Natural killer cell treated with Interleukin-12 subunit alpha and Interleukin-12 subunit beta and Interleukin-15 and Interleukin-18, amount 100 ng/mL, for 72 hours (primary cell): ENCODE measurements at regions not wholly inside any gene's neighbourhood (a gene's known extent, or its start where the extent isn't known, plus 50 kb on each side); places are given as distances from the start of the nearest gene placed in this dataset.

ENCODE experiments used
- ATAC-seq, 2 donors: fragments of 150-1000 bp; cut with Tn5 transposase in 1 of 2; sonication (Bioruptor Pico), chemical (Tn5 transposase) in 1 of 2; 2 replicates each; pipeline ENCODE4 v1.10.0; 2021
- DNase-seq: peaks from one replicate; pipeline ENCODE4 v3.0.0; 2022; ENCODE audit warnings: low spot score
- H3K27ac Mint-ChIP-seq, 2 donors: 1 replicate in 1 of 2; 2 replicates in 1 of 2; pipeline ENCODE4 v1.8.0; 2022; ENCODE audit warnings: mixed read lengths in 2 of 2, mild to moderate bottlenecking in 1 of 2, moderate library complexity in 1 of 2
- H3K27me3 Mint-ChIP-seq, 2 donors: 1 replicate in 1 of 2; 2 replicates in 1 of 2; pipeline ENCODE4 v1.8.0; 2022; ENCODE audit warnings: mixed read lengths in 2 of 2
- H3K36me3 Mint-ChIP-seq: one replicate; pipeline ENCODE4 v1.8.0; 2022; ENCODE audit warnings: mixed read lengths
- H3K4me1 Mint-ChIP-seq, 2 donors: 1 replicate in 1 of 2; 2 replicates in 1 of 2; pipeline ENCODE4 v1.8.0; 2022; ENCODE audit warnings: low read depth in 2 of 2, mixed read lengths in 2 of 2, mild to moderate bottlenecking in 1 of 2
- H3K4me3 Mint-ChIP-seq: one replicate; pipeline ENCODE4 v1.8.0; 2022; ENCODE audit warnings: mixed read lengths
- H3K9me3 Mint-ChIP-seq: 2 replicates; pipeline ENCODE4 v1.8.0; 2022; ENCODE audit warnings: mixed read lengths

- no peaks in the 10 kb centered on the region for H3K4me1 Mint-ChIP-seq
- H3K9me3 Mint-ChIP-seq, result no peaks in the 10 kb centered on the region
- H3K36me3 Mint-ChIP-seq, result no peaks in the 10 kb centered on the region
- H3K4me3 Mint-ChIP-seq, result no peak overlapping the region
- peaks cover 36 to 44% of the 10 kb centered on the region in 2 donors for H3K27me3 Mint-ChIP-seq
- ATAC-seq (no peak), DNase-seq (no peak)
- H3K27ac Mint-ChIP-seq, result no peak overlapping the region
These were observed 63.8 kb upstream of the THY1 start for GRCh38 chr11:119486691-119487259.

GRCh38 chr11:119486016-119486415 is 63.0 kb upstream of the THY1 start:
- ATAC-seq (no peak), DNase-seq (no peak)
- Mint-ChIP-seq H3K36me3 (no peaks in the 10 kb centered on the region), H3K4me1 (peaks cover 2 to 4% of the 10 kb centered on the region in 2 donors), H3K4me3 (no peak overlapping the region), H3K9me3 (no peaks in the 10 kb centered on the region), H3K27ac (no peak overlapping the region), H3K27me3 (peaks cover 36 to 42% of the 10 kb centered on the region in 2 donors)

DNA sequence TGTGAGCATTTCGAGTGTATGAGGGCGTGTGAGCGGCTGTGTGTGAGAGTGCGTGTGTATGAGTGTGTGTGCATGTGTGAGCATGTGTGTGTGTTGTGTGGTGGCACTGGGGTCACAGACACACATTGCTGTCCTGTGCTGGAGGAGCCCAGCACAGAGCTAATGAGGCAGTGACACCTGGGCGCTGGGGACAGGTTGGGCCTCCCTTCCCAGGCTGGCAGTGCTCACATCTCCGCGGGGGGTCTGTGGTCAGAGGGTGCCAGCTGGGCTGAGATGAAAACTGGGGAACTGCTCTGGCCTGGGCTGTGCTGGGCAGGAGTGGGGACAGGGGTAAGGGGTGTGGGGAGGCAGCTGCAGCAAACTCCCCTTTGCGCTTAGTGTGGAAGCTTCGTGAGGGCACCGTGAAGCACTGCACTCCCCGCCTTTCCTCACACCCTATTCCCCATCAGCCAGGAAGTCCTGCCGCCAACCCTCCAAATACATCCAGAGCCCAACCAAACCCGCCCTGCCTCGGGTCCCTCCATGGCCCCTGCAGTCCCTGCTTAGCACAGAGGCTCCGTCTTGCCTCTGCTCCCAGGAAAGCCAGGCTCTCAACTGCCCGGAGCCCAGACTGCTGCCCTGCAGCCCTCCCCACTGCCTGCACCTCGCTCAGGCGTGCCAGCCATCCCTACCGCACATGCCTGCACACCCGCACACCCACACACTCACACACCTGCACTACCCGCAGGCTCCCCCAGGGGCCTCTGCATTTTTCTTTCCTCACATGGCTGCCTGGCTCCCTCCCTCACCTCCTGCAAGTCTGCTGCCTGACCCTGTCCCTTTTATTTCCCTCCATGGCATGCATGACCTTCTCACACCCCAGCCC is 62.0 kb upstream of the THY1 start:
- ATAC-seq (peak in 1 of 2 donors; percentile 3), DNase-seq (no peak)
- Mint-ChIP-seq H3K27ac (no peak overlapping the region), H3K9me3 (no peaks in the 10 kb centered on the region), H3K4me1 (peaks cover 2 to 6% of the 10 kb centered on the region in 2 donors), H3K27me3 (peaks cover 41% of the 10 kb centered on the region in 2 donors), H3K36me3 (no peaks in the 10 kb centered on the region), H3K4me3 (no peak overlapping the region)

DNA sequence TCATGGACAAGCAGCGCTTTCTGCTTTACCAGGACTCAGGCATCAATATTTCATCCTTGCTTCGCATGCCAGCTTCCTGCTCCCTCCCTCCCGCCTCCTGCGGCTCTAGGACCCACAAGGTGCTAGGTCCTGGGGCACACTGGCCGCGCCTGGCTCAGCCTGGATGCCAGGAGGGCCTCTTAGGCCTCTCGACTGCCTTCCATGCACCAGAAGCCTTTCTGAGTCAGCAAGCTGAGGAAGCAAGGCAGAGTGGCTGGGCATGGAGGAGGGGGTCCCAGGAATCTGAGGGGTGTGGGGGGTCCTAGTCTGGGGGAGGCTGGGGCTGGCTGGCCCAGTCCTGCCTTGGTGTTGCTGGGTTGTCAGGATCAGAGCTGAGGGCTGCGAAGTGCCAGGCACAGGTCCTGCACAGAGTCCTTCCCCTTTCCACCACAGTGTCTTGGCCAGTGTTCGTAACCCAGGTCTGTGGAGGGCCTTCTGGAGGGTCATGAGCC is 61.0 kb upstream of the THY1 start:
- DNase-seq (no peak), ATAC-seq (no peak)
- Mint-ChIP-seq H3K4me3 (no peak overlapping the region), H3K9me3 (no peaks in the 10 kb centered on the region), H3K27me3 (peaks cover 43 to 44% of the 10 kb centered on the region in 2 donors), H3K27ac (no peak overlapping the region), H3K4me1 (peaks cover 2 to 10% of the 10 kb centered on the region in 2 donors), H3K36me3 (no peaks in the 10 kb centered on the region)

- DNase-seq (no peak), ATAC-seq (no peak)
- H3K27ac Mint-ChIP-seq, result no peak overlapping the region
- H3K36me3 Mint-ChIP-seq, result no peaks in the 10 kb centered on the region
- peaks cover 2 to 10% of the 10 kb centered on the region in 2 donors for H3K4me1 Mint-ChIP-seq
- no peaks in the 10 kb centered on the region for H3K9me3 Mint-ChIP-seq
- H3K27me3 Mint-ChIP-seq, result peaks cover 42 to 45% of the 10 kb centered on the region in 2 donors
- H3K4me3 Mint-ChIP-seq, result no peak overlapping the region
These were observed 60.4 kb upstream of the THY1 start for GRCh38 chr11:119483341-119483880.

- Mint-ChIP-seq H3K27ac (no peak overlapping the region), H3K27me3 (peaks cover 38 to 45% of the 10 kb centered on the region in 2 donors), H3K4me3 (no peak overlapping the region), H3K9me3 (no peaks in the 10 kb centered on the region), H3K4me1 (peaks cover 2 to 10% of the 10 kb centered on the region in 2 donors), H3K36me3 (no peaks in the 10 kb centered on the region)
- no peak for DNase-seq
- ATAC-seq, result no peak
These were observed 59.6 kb upstream of the THY1 start for GRCh38 chr11:119482521-119483011.

- H3K36me3 Mint-ChIP-seq, result no peaks in the 10 kb centered on the region
- peaks cover 37 to 45% of the 10 kb centered on the region in 2 donors for H3K27me3 Mint-ChIP-seq
- peaks cover 2 to 10% of the 10 kb centered on the region in 2 donors for H3K4me1 Mint-ChIP-seq
- no peak overlapping the region for H3K4me3 Mint-ChIP-seq
- no peaks in the 10 kb centered on the region for H3K9me3 Mint-ChIP-seq
- H3K27ac Mint-ChIP-seq, result no peak overlapping the region
- DNase-seq (no peak), ATAC-seq (peak in 1 of 2 donors; percentile 11)
These were observed 58.9 kb upstream of the THY1 start for GRCh38 chr11:119481667-119482400.

DNA sequence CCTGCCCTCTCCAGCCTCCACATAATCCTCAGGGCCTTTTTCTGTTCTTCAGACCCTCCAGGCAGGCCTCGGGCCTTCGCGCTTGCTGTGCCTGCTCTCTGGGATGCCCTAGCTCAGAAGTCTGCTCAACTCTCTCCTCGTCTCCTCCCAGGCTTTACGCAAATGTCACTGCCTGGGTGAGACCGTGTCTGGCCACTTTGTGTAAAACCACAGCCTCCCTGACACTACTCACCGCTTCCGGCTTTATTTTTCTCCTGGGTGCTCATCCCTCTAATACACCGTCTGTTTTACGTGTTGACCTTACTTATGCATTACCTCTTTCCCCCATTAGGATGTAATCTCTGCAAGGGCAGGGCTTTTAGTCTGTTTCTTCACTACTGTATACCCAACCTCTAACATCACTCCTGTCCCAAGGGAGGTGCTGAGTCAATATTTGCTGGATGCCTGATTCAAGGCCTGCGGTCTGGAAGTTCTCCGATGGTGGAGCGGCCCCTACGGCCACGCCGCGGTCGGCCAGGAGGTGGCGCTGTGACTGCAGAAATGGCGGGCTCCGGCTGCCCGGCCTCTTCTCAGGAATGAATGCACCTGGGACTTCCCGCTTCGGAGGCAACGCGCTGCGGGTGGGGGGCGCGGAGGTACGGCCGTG is 58.2 kb upstream of the THY1 start:
- Mint-ChIP-seq H3K27me3 (peaks cover 37 to 45% of the 10 kb centered on the region in 2 donors), H3K4me1 (peaks cover 2 to 10% of the 10 kb centered on the region in 2 donors), H3K36me3 (no peaks in the 10 kb centered on the region), H3K9me3 (no peaks in the 10 kb centered on the region), H3K27ac (no peak overlapping the region), H3K4me3 (no peak overlapping the region)
- peak; percentile 54 to 74 for ATAC-seq
- DNase-seq, result peak; percentile 68

DNA sequence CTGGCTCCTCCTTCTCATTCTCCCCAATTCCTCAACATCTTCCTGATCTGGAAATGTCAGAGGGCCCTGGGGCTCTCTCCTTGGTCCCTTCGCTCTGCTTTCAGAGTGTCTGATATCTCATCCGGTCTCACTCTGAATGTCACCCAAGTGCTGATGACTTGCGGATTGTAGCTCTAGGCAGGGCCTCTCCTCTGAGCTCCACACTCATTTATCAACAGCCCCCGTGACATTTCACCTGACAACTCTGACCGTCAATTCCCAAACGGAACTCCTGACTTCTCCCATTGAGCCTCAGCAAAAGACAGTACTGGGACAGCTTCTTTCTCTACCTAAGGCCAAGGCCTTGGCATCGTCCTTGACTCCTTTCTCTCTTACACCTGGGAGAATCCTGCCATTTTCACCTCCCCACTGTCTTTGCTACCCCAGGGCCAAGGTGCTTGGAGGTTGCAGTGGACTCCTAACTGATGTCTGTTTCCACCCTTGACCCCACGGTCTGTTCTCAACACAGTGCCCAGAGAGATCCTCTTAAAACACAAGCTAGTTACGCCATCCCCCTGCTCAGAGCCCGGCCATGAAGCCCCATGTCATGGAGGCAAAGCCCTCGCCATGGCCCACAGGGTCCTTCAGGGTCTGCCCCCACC is 57.5 kb upstream of the THY1 start:
- no peaks in the 10 kb centered on the region for H3K36me3 Mint-ChIP-seq
- ATAC-seq (no peak), DNase-seq (no peak)
- peaks cover 2 to 10% of the 10 kb centered on the region in 2 donors for H3K4me1 Mint-ChIP-seq
- H3K27ac Mint-ChIP-seq, result no peak overlapping the region
- no peaks in the 10 kb centered on the region for H3K9me3 Mint-ChIP-seq
- no peak overlapping the region for H3K4me3 Mint-ChIP-seq
- H3K27me3 Mint-ChIP-seq, result peaks cover 38 to 47% of the 10 kb centered on the region in 2 donors

DNA sequence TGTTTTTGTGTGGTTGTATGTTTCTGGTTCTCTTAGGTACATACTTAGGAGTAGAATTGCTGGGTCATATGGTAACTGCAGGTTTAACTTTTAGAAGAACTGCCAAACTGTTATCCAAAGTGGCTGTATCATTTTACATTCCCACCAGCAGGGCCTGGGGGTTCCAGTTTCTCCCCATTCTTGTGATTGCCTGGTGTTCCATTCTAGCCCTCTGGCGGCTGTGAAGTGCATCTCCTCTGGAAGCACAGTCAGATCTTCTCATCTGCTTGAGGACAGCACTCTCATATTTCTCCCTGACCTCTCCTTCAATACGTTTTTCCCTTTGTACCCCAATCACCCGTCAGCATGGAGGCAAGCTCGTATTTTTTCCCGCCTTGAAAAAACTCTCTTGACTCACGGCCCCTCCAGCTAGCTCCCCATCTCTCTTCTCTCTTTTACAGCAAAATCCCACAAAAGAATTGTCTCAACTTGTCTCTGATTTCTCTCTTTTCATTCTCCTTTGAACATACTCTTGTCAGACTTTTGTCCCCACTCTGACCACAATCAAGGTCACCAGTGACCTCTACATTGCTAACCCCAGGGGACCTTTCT is 56.8 kb upstream of the THY1 start:
- ATAC-seq (no peak), DNase-seq (no peak)
- H3K27me3 Mint-ChIP-seq, result peaks cover 38 to 46% of the 10 kb centered on the region in 2 donors
- no peaks in the 10 kb centered on the region for H3K36me3 Mint-ChIP-seq
- no peak overlapping the region for H3K27ac Mint-ChIP-seq
- no peaks in the 10 kb centered on the region for H3K9me3 Mint-ChIP-seq
- no peak overlapping the region for H3K4me3 Mint-ChIP-seq
- peaks cover 2 to 10% of the 10 kb centered on the region in 2 donors for H3K4me1 Mint-ChIP-seq

- DNase-seq (no peak), ATAC-seq (no peak)
- H3K4me3 Mint-ChIP-seq, result no peak overlapping the region
- H3K27me3 Mint-ChIP-seq, result peaks cover 32 to 39% of the 10 kb centered on the region in 2 donors
- H3K36me3 Mint-ChIP-seq, result no peaks in the 10 kb centered on the region
- H3K4me1 Mint-ChIP-seq, result peaks cover 2 to 10% of the 10 kb centered on the region in 2 donors
- no peaks in the 10 kb centered on the region for H3K9me3 Mint-ChIP-seq
- H3K27ac Mint-ChIP-seq, result no peak overlapping the region
These were observed 55.8 kb upstream of the THY1 start for GRCh38 chr11:119478711-119479285.

- Mint-ChIP-seq H3K36me3 (no peaks in the 10 kb centered on the region), H3K4me1 (peaks cover 2 to 10% of the 10 kb centered on the region in 2 donors), H3K27me3 (peaks cover 37 to 44% of the 10 kb centered on the region in 2 donors), H3K4me3 (no peak overlapping the region), H3K9me3 (no peaks in the 10 kb centered on the region), H3K27ac (no peak overlapping the region)
- ATAC-seq (no peak), DNase-seq (no peak)
These were observed 53.8 kb upstream of the THY1 start for GRCh38 chr11:119476666-119477331.
